Thoracic aorta (tissue), 2 donors: ENCODE measurements at regions not wholly inside any gene's neighbourhood (a gene's known extent, or its start where the extent isn't known, plus 50 kb on each side); places are given as distances from the start of the nearest gene placed in this dataset.

Experiments
- ATAC-seq: fragments of 150-250 bp; one replicate; pipeline ENCODE4 v1.8.0; 2017; ENCODE audit warnings: low read depth; ENCODE audit not compliant: insufficient number of reproducible peaks, low FRiP score
- DNase-seq: peaks from one replicate; pipeline ENCODE4 v3.0.0-alpha.2; 2020; ENCODE audit warnings: low spot score
- H3K27ac ChIP-seq, 2 donors: fragments of 200-600 bp; sonication (generic); 1 replicate in 1 of 2; 2 replicates in 1 of 2; pipeline ENCODE4 v1.5.1; 2016; ENCODE audit warnings: mild to moderate bottlenecking in 2 of 2, moderate library complexity in 2 of 2
- H3K27me3 ChIP-seq: fragments of 200-600 bp; sonication (generic); replicated peaks from 2 replicates; pipeline ENCODE4 v1.6.0; 2016; ENCODE audit warnings: mild to moderate bottlenecking; ENCODE audit not compliant: insufficient read depth
- H3K36me3 ChIP-seq: fragments of 200-600 bp; sonication (generic); one replicate; pipeline ENCODE4 v1.5.1; 2016
- H3K4me1 ChIP-seq, 2 donors: fragments of 200-600 bp; sonication (generic); 1 replicate in 1 of 2; 2 replicates in 1 of 2; pipeline versions ENCODE4 v1.5.1 to v1.6.0; 2016; ENCODE audit warnings: low read depth in 2 of 2, mild to moderate bottlenecking in 1 of 2; ENCODE audit not compliant: control insufficient read depth in 1 of 2
- H3K4me3 ChIP-seq: fragments of 200-600 bp; sonication (generic); 2 replicates; pipeline ENCODE4 v1.5.1; 2016; ENCODE audit warnings: mild to moderate bottlenecking
- H3K9me3 ChIP-seq: fragments of 200-600 bp; sonication (generic); 2 replicates; pipeline ENCODE4 v1.5.1; 2016
- TF ChIP-seq, protein P1 (sequence below): fragments of 200-600 bp; sonication (generic); IDR thresholded peaks from one replicate; pipeline ENCODE4 v1.5.1; 2019; ENCODE audit warnings: antibody characterized with exemption

- H3K36me3 ChIP-seq = no peaks in the 10 kb centered on the region
- no peaks in the 10 kb centered on the region for H3K4me1 ChIP-seq
- H3K27ac ChIP-seq = no peak overlapping the region
- peaks cover 5% of the 10 kb centered on the region for H3K9me3 ChIP-seq
- no peaks in the 10 kb centered on the region for H3K27me3 ChIP-seq
- no peak for ATAC-seq
- TF ChIP-seq, protein P1, sequence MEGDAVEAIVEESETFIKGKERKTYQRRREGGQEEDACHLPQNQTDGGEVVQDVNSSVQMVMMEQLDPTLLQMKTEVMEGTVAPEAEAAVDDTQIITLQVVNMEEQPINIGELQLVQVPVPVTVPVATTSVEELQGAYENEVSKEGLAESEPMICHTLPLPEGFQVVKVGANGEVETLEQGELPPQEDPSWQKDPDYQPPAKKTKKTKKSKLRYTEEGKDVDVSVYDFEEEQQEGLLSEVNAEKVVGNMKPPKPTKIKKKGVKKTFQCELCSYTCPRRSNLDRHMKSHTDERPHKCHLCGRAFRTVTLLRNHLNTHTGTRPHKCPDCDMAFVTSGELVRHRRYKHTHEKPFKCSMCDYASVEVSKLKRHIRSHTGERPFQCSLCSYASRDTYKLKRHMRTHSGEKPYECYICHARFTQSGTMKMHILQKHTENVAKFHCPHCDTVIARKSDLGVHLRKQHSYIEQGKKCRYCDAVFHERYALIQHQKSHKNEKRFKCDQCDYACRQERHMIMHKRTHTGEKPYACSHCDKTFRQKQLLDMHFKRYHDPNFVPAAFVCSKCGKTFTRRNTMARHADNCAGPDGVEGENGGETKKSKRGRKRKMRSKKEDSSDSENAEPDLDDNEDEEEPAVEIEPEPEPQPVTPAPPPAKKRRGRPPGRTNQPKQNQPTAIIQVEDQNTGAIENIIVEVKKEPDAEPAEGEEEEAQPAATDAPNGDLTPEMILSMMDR = no peak
- H3K4me3 ChIP-seq = no peak overlapping the region
- DNase-seq = no peak
Observed at GRCh38 chr3:118204052-118204656, 830.5 kb downstream of the IGSF11 start.

- H3K27me3 ChIP-seq = no peaks in the 10 kb centered on the region
- H3K36me3 ChIP-seq = no peaks in the 10 kb centered on the region
- no peaks in the 10 kb centered on the region for H3K4me1 ChIP-seq
- TF ChIP-seq, protein P1 = no peak
- DNase-seq (no peak), ATAC-seq (no peak)
- H3K4me3 ChIP-seq = no peak overlapping the region
- no peak overlapping the region for H3K27ac ChIP-seq
- H3K9me3 ChIP-seq = no peaks in the 10 kb centered on the region
Observed at GRCh38 chr3:118207271-118207670, 827.4 kb downstream of the IGSF11 start.

DNA sequence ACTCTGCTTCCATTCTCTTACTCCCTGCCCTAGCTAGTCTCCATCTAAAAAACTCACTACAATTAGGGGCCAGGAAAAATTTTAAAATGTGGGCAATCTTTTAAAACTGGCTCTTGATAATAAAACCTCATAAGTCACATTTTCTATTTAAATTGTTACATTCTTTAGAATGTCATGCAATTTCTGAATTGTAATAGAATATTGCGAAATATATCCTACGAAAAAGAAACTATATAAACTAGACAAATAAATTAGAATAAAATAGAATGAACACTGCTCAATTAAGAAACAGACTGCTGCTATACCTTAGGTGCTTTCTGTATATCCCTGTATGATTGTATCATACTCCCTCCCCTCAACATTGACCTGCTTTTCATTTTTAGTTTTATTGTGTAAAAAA, 826.0 kb downstream of the IGSF11 start:
- ATAC-seq = no peak
- H3K4me1 ChIP-seq = no peaks in the 10 kb centered on the region
- H3K9me3 ChIP-seq = no peaks in the 10 kb centered on the region
- no peak for DNase-seq
- H3K36me3 ChIP-seq = no peaks in the 10 kb centered on the region
- H3K27ac ChIP-seq = no peak overlapping the region
- TF ChIP-seq, protein P1 = no peak
- H3K27me3 ChIP-seq = no peaks in the 10 kb centered on the region
- no peak overlapping the region for H3K4me3 ChIP-seq

DNA sequence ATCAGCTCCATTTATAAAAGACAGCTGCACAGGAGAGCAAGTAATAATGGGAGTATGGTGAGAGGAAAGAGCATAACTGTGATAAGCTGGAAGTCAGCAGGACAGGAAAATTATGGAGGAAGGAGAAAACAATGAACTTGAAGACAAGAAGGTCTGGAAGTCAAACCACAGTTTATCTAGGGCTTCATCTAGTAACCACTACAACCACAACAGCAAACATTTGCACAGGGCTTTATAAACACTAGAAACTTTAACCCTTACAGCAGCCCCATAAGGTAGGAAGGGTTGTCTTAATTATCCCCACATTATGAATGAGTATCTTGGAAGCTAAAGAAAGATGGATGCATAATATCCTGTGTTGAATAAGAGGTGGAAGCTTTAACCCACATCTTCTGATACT, 820.8 kb downstream of the IGSF11 start:
- Histone ChIP-seq H3K36me3 (no peaks in the 10 kb centered on the region), H3K4me1 (no peaks in the 10 kb centered on the region), H3K4me3 (no peak overlapping the region), H3K27ac (no peak overlapping the region), H3K9me3 (no peaks in the 10 kb centered on the region), H3K27me3 (no peaks in the 10 kb centered on the region)
- ATAC-seq (no peak), DNase-seq (no peak)
- TF ChIP-seq, protein P1 = no peak

- no peak overlapping the region for H3K27ac ChIP-seq
- TF ChIP-seq, protein P1 = no peak
Observed at GRCh38 chr3:118226206-118226605, 808.4 kb downstream of the IGSF11 start.

More at GRCh38 chr3:118226206-118226605, 808.4 kb downstream of the IGSF11 start:
- no peaks in the 10 kb centered on the region for H3K36me3 ChIP-seq
- H3K9me3 ChIP-seq = no peaks in the 10 kb centered on the region
- no peaks in the 10 kb centered on the region for H3K4me1 ChIP-seq
- DNase-seq = no peak
- no peak for ATAC-seq
- H3K4me3 ChIP-seq = no peak overlapping the region
- H3K27me3 ChIP-seq = no peaks in the 10 kb centered on the region
